Transverse colon (tissue), 4 donors: ENCODE measurements at regions not wholly inside any gene's neighbourhood (a gene's known extent, or its start where the extent isn't known, plus 50 kb on each side); places are given as distances from the start of the nearest gene placed in this dataset.

Experiments used
- DNase-seq: peaks from one replicate; pipeline ENCODE4 v3.0.0-alpha.2; 2019
- H3K27ac ChIP-seq, 4 donors: fragments of 200-600 bp; sonication (generic); 2 replicates each; pipeline ENCODE4 v1.5.1; 2016 to 2018; ENCODE audit warnings: inconsistent platforms in 4 of 4
- H3K27me3 ChIP-seq: fragments of 200-600 bp; sonication (generic); 2 replicates; pipeline ENCODE4 v1.5.1; 2017; ENCODE audit warnings: inconsistent platforms
- H3K36me3 ChIP-seq, 4 donors: fragments of 200-600 bp; sonication (generic); 2 replicates each; pipeline ENCODE4 v1.5.1; 2017 to 2019; ENCODE audit warnings: inconsistent platforms in 4 of 4
- H3K4me1 ChIP-seq, 4 donors: fragments of 200-600 bp; sonication (generic); 2 replicates each; pipeline ENCODE4 v1.5.1; 2017 to 2020; ENCODE audit warnings: inconsistent platforms in 4 of 4
- H3K4me3 ChIP-seq, 4 donors: fragments of 200-600 bp; sonication (generic); 1 replicate in 1 of 4; 2 replicates in 3 of 4; pipeline versions ENCODE4 v1.5.1 to v1.6.1; 2017 to 2019; ENCODE audit warnings: inconsistent platforms in 4 of 4
- H3K9me3 ChIP-seq, 2 donors: fragments of 200-600 bp; sonication (generic); 2 replicates each; pipeline ENCODE4 v1.5.1; 2017 to 2019; ENCODE audit warnings: inconsistent platforms in 2 of 2
- CTCF ChIP-seq, 5 experiments: fragments of 200-600 bp in 3 of 5; fragments of 450-650 bp in 2 of 5; sonication (generic) in 3 of 5; IDR thresholded peaks; 1 replicate in 2 of 5; 2 replicates in 3 of 5; pipeline ENCODE4 v1.5.1; 2016 to 2017; ENCODE audit warnings: antibody characterized with exemption in 5 of 5, inconsistent platforms in 3 of 5, mild to moderate bottlenecking in 2 of 5, moderate library complexity in 1 of 5
- EP300 ChIP-seq: sonication (generic); formaldehyde crosslinking; IDR thresholded peaks from one replicate; pipeline ENCODE4 v1.6.1; 2017; ENCODE audit warnings: antibody characterized with exemption, low read depth
- POLR2A ChIP-seq: fragments of 450-650 bp; IDR thresholded peaks from one replicate; pipeline ENCODE4 v1.6.1; 2016; ENCODE audit warnings: antibody characterized with exemption, mild to moderate bottlenecking, moderate library complexity
- POLR2AphosphoS5 ChIP-seq, 3 donors: sonication (generic); formaldehyde crosslinking; IDR thresholded peaks; one replicate each; pipeline ENCODE4 v1.6.1; 2016; ENCODE audit warnings: antibody characterized with exemption in 3 of 3
- WGBS, 2 donors: methylation state at CpG; one replicate each; pipeline ENCODE4 v1.1.5; 2018; ENCODE audit warnings: low coverage in 1 of 2; 5-methylcytosine and 5-hydroxymethylcytosine counted together
- in situ Hi-C, 4 donors: fragments of 200-750 bp; cut with MboI; loops; one replicate each; pipeline versions ENCODE4 v1.15.0 to v1.15.1; 2017; ENCODE audit warnings: low sequenced_read_pairs in 3 of 4, low pct_ligation_motif_present in 1 of 4, low pct_unique_long_range_greater_than_20kb in 1 of 4
- intact Hi-C: fragments of 100-400 bp; cut with DNase I; formaldehyde crosslinking; loops from one replicate; pipeline ENCODE4 v1.15.1; 2023; ENCODE audit warnings: low total_unique reads

GRCh38 chr9:671997-672396 lies 169.5 kb upstream of the DMRT1 start:
- in situ Hi-C loops (no loop called here), intact Hi-C loops (no loop called here)
- no peaks in the 10 kb centered on the region for H3K36me3 ChIP-seq
- H3K9me3 ChIP-seq = peaks cover 6 to 11% of the 10 kb centered on the region in 2 donors
- no peaks in the 10 kb centered on the region for H3K27me3 ChIP-seq
- peaks cover 3 to 13% (median 8%) of the 10 kb centered on the region in 4 donors for H3K4me1 ChIP-seq
- DNase-seq = no peak
- no peak overlapping the region for H3K4me3 ChIP-seq
- 96 to 100% methylated on average over 2 of the region's 2 CpGs for WGBS, 2 donors
- no peak overlapping the region for H3K27ac ChIP-seq
- no peak for TF ChIP-seq POLR2AphosphoS5 (IDR thresholded peaks at IDR 0.05)
- TF ChIP-seq EP300 = no peak
- TF ChIP-seq CTCF (IDR thresholded peaks at IDR 0.05) = no peak
- no peak for TF ChIP-seq POLR2A

GRCh38 chr9:672851-673250 lies 168.6 kb upstream of the DMRT1 start:
- WGBS, 2 donors = 73 to 85% methylated on average over 4 of the region's 4 CpGs
- no peaks in the 10 kb centered on the region for H3K36me3 ChIP-seq
- peaks cover 3 to 22% (median 9%) of the 10 kb centered on the region in 4 donors for H3K4me1 ChIP-seq

GRCh38 chr9:673264-673965 lies 168.1 kb upstream of the DMRT1 start:
- WGBS, 2 donors = 50 to 87% methylated on average over 1 to 9 of the region's 9 CpGs
- H3K27me3 ChIP-seq = no peaks in the 10 kb centered on the region
- H3K4me3 ChIP-seq = no peak overlapping the region
- TF ChIP-seq POLR2A (no peak), EP300 (no peak), POLR2AphosphoS5 (IDR thresholded peaks at IDR 0.05) (no peak), CTCF (IDR thresholded peaks at IDR 0.05) (no peak)
- intact Hi-C loops (no loop called here), in situ Hi-C loops (no loop called here)
- DNase-seq = no peak
- peaks cover 6 to 11% of the 10 kb centered on the region in 2 donors for H3K9me3 ChIP-seq
- H3K36me3 ChIP-seq = no peaks in the 10 kb centered on the region
- peaks cover 3 to 25% (median 9%) of the 10 kb centered on the region in 4 donors for H3K4me1 ChIP-seq
- peak overlapping the region in 3 of 4 donors; percentile 16 to 46 (median 46) for H3K27ac ChIP-seq

More at GRCh38 chr9:672851-673250, 168.6 kb upstream of the DMRT1 start:
- peaks cover 6 to 11% of the 10 kb centered on the region in 2 donors for H3K9me3 ChIP-seq
- intact Hi-C loops = no loop called here
- no peak for DNase-seq
- no peak overlapping the region for H3K4me3 ChIP-seq
- H3K27ac ChIP-seq = no peak overlapping the region
- TF ChIP-seq CTCF (IDR thresholded peaks at IDR 0.05) (no peak), POLR2A (no peak), EP300 (no peak), POLR2AphosphoS5 (IDR thresholded peaks at IDR 0.05) (no peak)
- no peaks in the 10 kb centered on the region for H3K27me3 ChIP-seq
- in situ Hi-C loops = no loop called here

- Histone ChIP-seq H3K4me3 (no peak overlapping the region), H3K4me1 (peaks cover 3 to 25% (median 9%) of the 10 kb centered on the region in 4 donors), H3K27me3 (no peaks in the 10 kb centered on the region), H3K9me3 (peaks cover 6 to 11% of the 10 kb centered on the region in 2 donors), H3K36me3 (no peaks in the 10 kb centered on the region), H3K27ac (peak overlapping the region in 3 of 4 donors; percentile 16 to 46 (median 46))
- in situ Hi-C loops (no loop called here), intact Hi-C loops (no loop called here)
- 57 to 64% methylated on average over 2 to 3 of the region's 3 CpGs for WGBS, 2 donors
- no peak for TF ChIP-seq POLR2A
- TF ChIP-seq CTCF (IDR thresholded peaks at IDR 0.05) = no peak
- no peak for TF ChIP-seq POLR2AphosphoS5 (IDR thresholded peaks at IDR 0.05)
- TF ChIP-seq EP300 = no peak
- no peak for DNase-seq
Observed at GRCh38 chr9:673966-674526, 167.5 kb upstream of the DMRT1 start.
